Sigmoid colon (tissue), 6 donors: ENCODE measurements at regions not wholly inside any gene's neighbourhood (a gene's known extent, or its start where the extent isn't known, plus 50 kb on each side); places are given as distances from the start of the nearest gene placed in this dataset.

Source experiments
- DNase-seq: peaks from one replicate; pipeline ENCODE4 v3.0.0-alpha.2; 2019
- H3K27ac ChIP-seq, 4 donors: fragments of 200-600 bp; sonication (generic); one replicate each; pipeline ENCODE4 v1.5.1; 2016 to 2019; ENCODE audit warnings: mild to moderate bottlenecking in 1 of 4
- H3K27me3 ChIP-seq, 3 donors: fragments of 200-600 bp; sonication (generic); one replicate each; pipeline ENCODE4 v1.5.1; 2019; ENCODE audit warnings: mild to moderate bottlenecking in 1 of 3
- H3K36me3 ChIP-seq, 4 donors: fragments of 200-600 bp; sonication (generic); one replicate each; pipeline ENCODE4 v1.5.1; 2016 to 2019
- H3K4me1 ChIP-seq, 4 donors: fragments of 200-600 bp; sonication (generic); one replicate each; pipeline ENCODE4 v1.5.1; 2017 to 2019
- H3K4me3 ChIP-seq, 4 donors: fragments of 200-600 bp; sonication (generic); one replicate each; pipeline ENCODE4 v1.5.1; 2017 to 2019; ENCODE audit warnings: mild to moderate bottlenecking in 2 of 4, moderate library complexity in 1 of 4
- H3K9me3 ChIP-seq, 4 donors: fragments of 200-600 bp in 3 of 4; sonication (generic) in 3 of 4; one replicate each; pipeline versions ENCODE4 v1.5.1 to v1.6.1; 2013 to 2019
- EP300 ChIP-seq, 4 donors: sonication (generic); formaldehyde crosslinking; IDR thresholded peaks; one replicate each; pipeline ENCODE4 v1.6.1; 2017; ENCODE audit warnings: antibody characterized with exemption in 4 of 4
- POLR2A ChIP-seq, 2 donors: fragments of 450-650 bp; IDR thresholded peaks; one replicate each; pipeline ENCODE4 v1.6.1; 2016; ENCODE audit warnings: antibody characterized with exemption in 2 of 2, mild to moderate bottlenecking in 2 of 2, moderate library complexity in 2 of 2
- POLR2AphosphoS5 ChIP-seq, 4 donors: sonication (generic); formaldehyde crosslinking; IDR thresholded peaks; one replicate each; pipeline ENCODE4 v1.6.1; 2017; ENCODE audit warnings: antibody characterized with exemption in 4 of 4
- WGBS, 2 donors: extraction: QIAGEN DNeasy Blood & Tissue Kit; methylation state at CpG; one replicate each; pipeline ENCODE4 v1.1.7; 2013; 5-methylcytosine and 5-hydroxymethylcytosine counted together
- intact Hi-C: fragments of 100-400 bp; cut with DNase I; formaldehyde crosslinking; loops from one replicate; pipeline ENCODE4 v1.15.1; 2023
- TF ChIP-seq, protein P1 (sequence below), 4 experiments: fragments of 450-650 bp in 3 of 4; fragments of 200-600 bp in 1 of 4; IDR thresholded peaks; one replicate each; pipeline ENCODE4 v1.5.1; 2016 to 2019; ENCODE audit warnings: antibody characterized with exemption in 4 of 4, mild to moderate bottlenecking in 3 of 4, moderate library complexity in 2 of 4
- donor health status: healthy with polysubstance abuse.
- donor health status: healthy.

GRCh38 chr11:95599959-95600586, 189.5 kb downstream of the FAM76B start:
- Histone ChIP-seq H3K4me1 (no peaks in the 10 kb centered on the region), H3K4me3 (no peak overlapping the region), H3K9me3 (no peaks in the 10 kb centered on the region), H3K27ac (no peak overlapping the region), H3K36me3 (no peaks in the 10 kb centered on the region), H3K27me3 (no peaks in the 10 kb centered on the region)
- DNase-seq, result no peak
- intact Hi-C loops, result no loop called here
- WGBS, 2 donors, result 72 to 78% methylated on average over 2 of the region's 2 CpGs
- TF ChIP-seq EP300 (IDR thresholded peaks at IDR 0.05) (no peak), POLR2A (IDR thresholded peaks at IDR 0.05) (no peak), POLR2AphosphoS5 (IDR thresholded peaks at IDR 0.05) (no peak)
- TF ChIP-seq, protein P1, sequence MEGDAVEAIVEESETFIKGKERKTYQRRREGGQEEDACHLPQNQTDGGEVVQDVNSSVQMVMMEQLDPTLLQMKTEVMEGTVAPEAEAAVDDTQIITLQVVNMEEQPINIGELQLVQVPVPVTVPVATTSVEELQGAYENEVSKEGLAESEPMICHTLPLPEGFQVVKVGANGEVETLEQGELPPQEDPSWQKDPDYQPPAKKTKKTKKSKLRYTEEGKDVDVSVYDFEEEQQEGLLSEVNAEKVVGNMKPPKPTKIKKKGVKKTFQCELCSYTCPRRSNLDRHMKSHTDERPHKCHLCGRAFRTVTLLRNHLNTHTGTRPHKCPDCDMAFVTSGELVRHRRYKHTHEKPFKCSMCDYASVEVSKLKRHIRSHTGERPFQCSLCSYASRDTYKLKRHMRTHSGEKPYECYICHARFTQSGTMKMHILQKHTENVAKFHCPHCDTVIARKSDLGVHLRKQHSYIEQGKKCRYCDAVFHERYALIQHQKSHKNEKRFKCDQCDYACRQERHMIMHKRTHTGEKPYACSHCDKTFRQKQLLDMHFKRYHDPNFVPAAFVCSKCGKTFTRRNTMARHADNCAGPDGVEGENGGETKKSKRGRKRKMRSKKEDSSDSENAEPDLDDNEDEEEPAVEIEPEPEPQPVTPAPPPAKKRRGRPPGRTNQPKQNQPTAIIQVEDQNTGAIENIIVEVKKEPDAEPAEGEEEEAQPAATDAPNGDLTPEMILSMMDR (IDR thresholded peaks at IDR 0.05), result no peak

DNA sequence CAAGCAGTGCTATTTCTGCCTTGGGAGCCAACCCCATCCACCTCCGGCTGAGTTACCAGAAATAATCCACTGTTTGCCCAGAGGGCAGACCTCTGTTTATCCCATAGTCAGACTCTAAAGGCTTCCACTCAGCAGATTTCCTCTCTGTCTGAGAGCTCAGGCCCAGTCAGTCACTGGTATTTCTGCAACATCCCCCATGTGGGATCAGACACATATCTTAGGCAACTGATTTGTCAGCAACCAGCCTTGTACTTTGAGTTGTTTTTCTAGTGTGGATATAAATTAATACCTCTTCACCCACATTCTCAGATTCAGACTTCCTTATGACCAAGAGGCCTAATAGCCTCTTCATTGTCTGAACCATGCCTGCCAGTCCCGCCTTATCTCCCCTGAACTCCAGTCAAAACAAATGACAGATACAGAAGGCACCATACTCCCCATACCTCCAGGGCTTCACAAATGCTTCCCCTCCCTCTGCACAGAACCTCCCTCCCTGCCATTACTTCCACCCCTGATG, 193.6 kb downstream of the FAM76B start:
- DNase-seq, result no peak
- Histone ChIP-seq H3K9me3 (no peaks in the 10 kb centered on the region), H3K27ac (no peak overlapping the region), H3K4me3 (no peak overlapping the region), H3K36me3 (no peaks in the 10 kb centered on the region), H3K4me1 (no peaks in the 10 kb centered on the region), H3K27me3 (no peaks in the 10 kb centered on the region)
- TF ChIP-seq POLR2A (IDR thresholded peaks at IDR 0.05), result no peak
- TF ChIP-seq EP300 (IDR thresholded peaks at IDR 0.05), result no peak
- TF ChIP-seq POLR2AphosphoS5 (IDR thresholded peaks at IDR 0.05), result no peak
- TF ChIP-seq, protein P1 (IDR thresholded peaks at IDR 0.05), result no peak
- 65 to 83% methylated on average over 2 of the region's 2 CpGs for WGBS, 2 donors
- intact Hi-C loops, result no loop called here

- TF ChIP-seq POLR2A (IDR thresholded peaks at IDR 0.05) (no peak), EP300 (IDR thresholded peaks at IDR 0.05) (no peak), POLR2AphosphoS5 (IDR thresholded peaks at IDR 0.05) (no peak)
- TF ChIP-seq, protein P1 (IDR thresholded peaks at IDR 0.05), result no peak
- Histone ChIP-seq H3K27ac (no peak overlapping the region), H3K36me3 (no peaks in the 10 kb centered on the region), H3K27me3 (no peaks in the 10 kb centered on the region), H3K4me3 (no peak overlapping the region), H3K9me3 (no peaks in the 10 kb centered on the region), H3K4me1 (no peaks in the 10 kb centered on the region)
- WGBS, 2 donors, result 94 to 95% methylated on average over 3 of the region's 3 CpGs
- intact Hi-C loops, result no loop called here
- no peak for DNase-seq
Measured at GRCh38 chr11:95595541-95595940, 194.0 kb downstream of the FAM76B start.

DNA sequence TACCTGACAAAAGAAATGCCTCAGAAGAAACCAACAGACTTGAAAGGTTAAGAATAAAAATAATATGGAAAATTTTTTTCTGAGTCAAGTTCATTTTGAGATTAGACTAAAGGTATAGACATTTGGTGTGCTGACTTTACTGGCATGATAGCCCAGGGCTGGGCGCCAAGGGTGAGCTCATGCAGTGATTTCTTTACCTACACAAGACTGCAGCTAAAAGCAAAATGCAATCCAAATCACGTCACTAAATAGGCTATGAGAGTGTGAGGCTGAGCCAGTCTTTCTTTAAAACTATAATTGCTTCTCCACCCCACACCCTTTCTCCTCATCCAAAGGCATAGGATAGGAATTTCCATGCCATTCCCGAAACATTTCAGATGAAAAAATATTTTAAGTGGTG, 196.5 kb downstream of the FAM76B start:
- 52 to 78% methylated on average over 3 of the region's 3 CpGs for WGBS, 2 donors
- no peaks in the 10 kb centered on the region for H3K27me3 ChIP-seq
- H3K4me3 ChIP-seq, result no peak overlapping the region
- intact Hi-C loops, result no loop called here
- H3K36me3 ChIP-seq, result no peaks in the 10 kb centered on the region
- no peak for DNase-seq
- TF ChIP-seq, protein P1 (IDR thresholded peaks at IDR 0.05), result no peak
- TF ChIP-seq EP300 (IDR thresholded peaks at IDR 0.05), result no peak
- no peak overlapping the region for H3K27ac ChIP-seq
- H3K4me1 ChIP-seq, result no peaks in the 10 kb centered on the region
- H3K9me3 ChIP-seq, result no peaks in the 10 kb centered on the region

- intact Hi-C loops, result no loop called here
- no peak overlapping the region for H3K4me3 ChIP-seq
- no peaks in the 10 kb centered on the region for H3K36me3 ChIP-seq
- H3K27ac ChIP-seq, result no peak overlapping the region
- no peaks in the 10 kb centered on the region for H3K4me1 ChIP-seq
- no peak for TF ChIP-seq POLR2A (IDR thresholded peaks at IDR 0.05)
- TF ChIP-seq POLR2AphosphoS5 (IDR thresholded peaks at IDR 0.05), result no peak
- no peak for TF ChIP-seq EP300 (IDR thresholded peaks at IDR 0.05)
- TF ChIP-seq, protein P1 (IDR thresholded peaks at IDR 0.05), result no peak
- DNase-seq, result no peak
- H3K27me3 ChIP-seq, result no peaks in the 10 kb centered on the region
- no peaks in the 10 kb centered on the region for H3K9me3 ChIP-seq
- WGBS, 2 donors, result 67 to 74% methylated on average over 4 of the region's 4 CpGs
Measured at GRCh38 chr11:95592471-95592870, 197.1 kb downstream of the FAM76B start.
